Loucy (cell line): ENCODE measurements at regions not wholly inside any gene's neighbourhood (a gene's known extent, or its start where the extent isn't known, plus 50 kb on each side); places are given as distances from the start of the nearest gene placed in this dataset.

Experiments used
- H2AFZ ChIP-seq: fragments of 200-600 bp; sonication (generic); 2 replicates; pipeline ENCODE4 v1.6.0; 2016; ENCODE audit warnings: antibody characterized with exemption, mild to moderate bottlenecking, low read length, moderate library complexity
- H3F3A ChIP-seq: fragments of 200-600 bp; 2 replicates; pipeline ENCODE4 v1.6.0; 2016; ENCODE audit warnings: antibody characterized with exemption, low read depth, mild to moderate bottlenecking
- H3K27me3 ChIP-seq: fragments of 200-600 bp; sonication (generic); 2 replicates; pipeline ENCODE4 v1.6.1; 2014; ENCODE audit warnings: low read length, mild to moderate bottlenecking; ENCODE audit not compliant: insufficient read depth, poor library complexity, severe bottlenecking
- H3K36me3 ChIP-seq: fragments of 200-600 bp; sonication (generic); 2 replicates; pipeline ENCODE4 v1.6.1; 2016; ENCODE audit warnings: low read length; ENCODE audit not compliant: insufficient read depth
- H3K4me1 ChIP-seq: fragments of 200-600 bp; sonication (generic); 2 replicates; pipeline ENCODE4 v1.5.1; 2014; ENCODE audit warnings: low read length, mild to moderate bottlenecking; ENCODE audit not compliant: insufficient read depth, poor library complexity, severe bottlenecking
- H3K4me2 ChIP-seq: fragments of 200-600 bp; sonication (generic); 2 replicates; pipeline ENCODE4 v1.6.0; 2014; ENCODE audit warnings: antibody characterized with exemption, low read length, low read depth, mild to moderate bottlenecking; ENCODE audit not compliant: poor library complexity, severe bottlenecking
- H3K4me3 ChIP-seq: fragments of 200-600 bp; sonication (generic); 2 replicates; pipeline ENCODE4 v1.5.1; 2014; ENCODE audit warnings: low read length, mild to moderate bottlenecking, mixed read lengths; ENCODE audit not compliant: poor library complexity, severe bottlenecking
- H3K79me2 ChIP-seq: fragments of 200-600 bp; sonication (generic); 2 replicates; pipeline ENCODE4 v1.6.1; 2014; ENCODE audit warnings: low read length; ENCODE audit not compliant: insufficient read depth
- H3K9ac ChIP-seq: fragments of 200-600 bp; sonication (generic); 2 replicates; pipeline ENCODE4 v1.6.0; 2014; ENCODE audit warnings: mild to moderate bottlenecking, low read depth, low read length, moderate library complexity; ENCODE audit not compliant: poor library complexity, severe bottlenecking
- H3K9me2 ChIP-seq: fragments of 200-600 bp; sonication (generic); replicated peaks from 2 replicates; pipeline ENCODE4 v1.6.1; 2016; ENCODE audit warnings: low read depth, low read length, mixed read lengths
- H3K9me3 ChIP-seq: fragments of 200-600 bp; sonication (generic); 2 replicates; pipeline ENCODE4 v1.6.1; 2014; ENCODE audit warnings: mild to moderate bottlenecking, antibody characterized with exemption, low read length, low read depth; ENCODE audit not compliant: insufficient read depth
- H4K20me1 ChIP-seq: fragments of 200-600 bp; sonication (generic); 2 replicates; pipeline ENCODE4 v1.6.0; 2014; ENCODE audit warnings: antibody characterized with exemption, low read length, mild to moderate bottlenecking; ENCODE audit not compliant: insufficient read depth, poor library complexity, severe bottlenecking
- CTCF ChIP-seq: fragments of 200-600 bp; sonication (generic); conservative IDR thresholded peaks from 2 replicates; pipeline ENCODE4 v1.5.1; 2014; ENCODE audit warnings: mild to moderate bottlenecking, antibody characterized with exemption, low read length
- EZH2phosphoT487 ChIP-seq: fragments of 200-600 bp; IDR thresholded peaks from 2 replicates; pipeline ENCODE4 v1.6.1; 2018; ENCODE audit warnings: antibody characterized with exemption, mild to moderate bottlenecking, moderate library complexity, borderline replicate concordance

- Histone ChIP-seq H3F3A (no peaks in the 10 kb centered on the region), H3K36me3 (no peaks in the 10 kb centered on the region), H3K27me3 (no peaks in the 10 kb centered on the region), H3K4me3 (no peak overlapping the region), H3K9me2 (no peaks in the 10 kb centered on the region), H3K9ac (no peak overlapping the region), H3K4me2 (no peak overlapping the region), H3K79me2 (no peaks in the 10 kb centered on the region), H3K9me3 (no peaks in the 10 kb centered on the region), H4K20me1 (no peaks in the 10 kb centered on the region), H3K4me1 (no peaks in the 10 kb centered on the region), H2AFZ (no peak overlapping the region)
- TF ChIP-seq EZH2phosphoT487 = no peak
- TF ChIP-seq CTCF = no peak
These were observed 104.9 kb upstream of the ZNF536 start for GRCh38 chr19:30267332-30267731.

GRCh38 chr19:30268601-30269000 lies 103.6 kb upstream of the ZNF536 start:
- H3K9me2 ChIP-seq = no peaks in the 10 kb centered on the region
- H3K79me2 ChIP-seq = no peaks in the 10 kb centered on the region
- no peak overlapping the region for H3K4me2 ChIP-seq
- no peaks in the 10 kb centered on the region for H3K36me3 ChIP-seq
- no peaks in the 10 kb centered on the region for H4K20me1 ChIP-seq
- H2AFZ ChIP-seq = no peak overlapping the region
- no peak overlapping the region for H3K4me3 ChIP-seq
- H3K4me1 ChIP-seq = no peaks in the 10 kb centered on the region
- no peaks in the 10 kb centered on the region for H3K27me3 ChIP-seq
- H3K9ac ChIP-seq = no peak overlapping the region
- TF ChIP-seq EZH2phosphoT487 (no peak), CTCF (no peak)
- no peaks in the 10 kb centered on the region for H3F3A ChIP-seq
- peaks cover 8% of the 10 kb centered on the region; the same call in 1 of the 2 replicates for H3K9me3 ChIP-seq

GRCh38 chr19:30269638-30270037 lies 102.5 kb upstream of the ZNF536 start:
- Histone ChIP-seq H3K36me3 (no peaks in the 10 kb centered on the region), H3K9ac (no peak overlapping the region), H3K4me2 (no peak overlapping the region), H3K27me3 (no peaks in the 10 kb centered on the region), H2AFZ (no peak overlapping the region), H3F3A (no peaks in the 10 kb centered on the region), H3K4me1 (no peaks in the 10 kb centered on the region), H4K20me1 (no peaks in the 10 kb centered on the region), H3K4me3 (no peak overlapping the region), H3K79me2 (no peaks in the 10 kb centered on the region), H3K9me2 (no peaks in the 10 kb centered on the region), H3K9me3 (peaks cover 9% of the 10 kb centered on the region; the same call in 1 of the 2 replicates)
- TF ChIP-seq CTCF (no peak), EZH2phosphoT487 (no peak)
